Embryonic facial prominence (tissue), 1 donor: ENCODE measurements at regions not wholly inside any gene's neighbourhood (a gene's known extent, or its start where the extent isn't known, plus 50 kb on each side); places are given as distances from the start of the nearest gene placed in this dataset.

ENCODE experiments used
- DNase-seq: peaks from one replicate; pipeline ENCODE4 v3.0.0-alpha.2; 2016; ENCODE audit errors: extremely low spot score

DNA sequence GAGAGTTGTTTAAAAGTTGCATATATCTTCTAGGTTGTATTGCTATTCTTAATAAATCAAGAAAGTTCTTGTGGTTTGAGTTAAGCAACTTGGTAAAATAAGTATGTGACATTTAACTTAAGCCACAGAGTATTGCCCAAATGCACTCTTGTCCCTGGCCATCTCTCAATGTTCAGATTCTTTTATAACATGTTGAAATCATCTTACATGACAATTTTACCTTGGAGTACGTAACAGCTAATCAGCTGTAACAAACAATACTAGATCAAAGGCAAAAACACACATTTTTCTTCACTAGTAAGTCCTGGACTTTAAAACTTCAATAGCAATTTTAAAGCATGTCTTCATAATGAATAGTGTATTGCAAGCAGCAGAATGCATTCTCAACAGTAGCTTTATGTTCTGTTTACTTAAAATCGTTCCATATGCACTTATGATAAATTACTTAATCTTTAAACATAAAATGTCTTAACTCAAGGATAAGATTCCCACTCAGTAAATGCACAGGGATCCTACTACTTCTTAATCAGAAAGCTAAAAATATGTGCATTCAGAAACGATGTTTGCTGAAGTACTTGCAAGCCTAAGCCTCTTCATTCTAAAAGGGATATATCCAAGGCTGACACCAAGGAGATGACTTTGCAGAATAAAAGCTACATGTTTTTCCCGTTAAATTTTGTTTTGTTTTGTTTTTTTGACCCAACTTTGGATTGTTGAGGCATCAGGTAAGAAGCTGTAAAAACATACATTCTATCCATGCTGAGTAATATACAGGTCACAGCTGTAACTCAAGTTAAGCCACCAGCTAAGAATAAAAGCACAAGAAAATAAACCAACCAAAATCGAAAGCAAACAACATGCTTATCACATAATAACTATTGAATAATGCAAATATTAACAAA is 86.1 kb upstream of the NFIB start:
- DNase-seq, result no peak

DNA sequence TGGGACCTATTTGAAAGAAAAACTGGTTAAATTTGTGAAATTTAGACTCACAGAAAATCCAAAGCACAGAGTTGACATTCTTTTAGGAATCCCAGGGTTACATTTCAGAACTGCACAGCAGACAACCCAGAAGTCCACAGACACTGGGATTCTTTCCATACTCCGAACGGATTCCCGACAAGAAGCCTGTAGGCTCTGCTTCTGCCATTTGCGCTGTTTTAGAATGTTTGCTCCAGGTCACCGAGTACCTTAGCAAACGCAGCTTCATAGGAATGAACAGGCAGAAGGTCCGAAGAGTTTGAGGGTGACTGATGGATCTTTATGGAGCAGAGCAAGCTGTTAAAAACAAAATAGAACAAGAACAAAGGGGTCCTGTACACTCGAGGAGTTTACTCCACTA is 84.5 kb upstream of the NFIB start:
- DNase-seq, result no peak

DNA sequence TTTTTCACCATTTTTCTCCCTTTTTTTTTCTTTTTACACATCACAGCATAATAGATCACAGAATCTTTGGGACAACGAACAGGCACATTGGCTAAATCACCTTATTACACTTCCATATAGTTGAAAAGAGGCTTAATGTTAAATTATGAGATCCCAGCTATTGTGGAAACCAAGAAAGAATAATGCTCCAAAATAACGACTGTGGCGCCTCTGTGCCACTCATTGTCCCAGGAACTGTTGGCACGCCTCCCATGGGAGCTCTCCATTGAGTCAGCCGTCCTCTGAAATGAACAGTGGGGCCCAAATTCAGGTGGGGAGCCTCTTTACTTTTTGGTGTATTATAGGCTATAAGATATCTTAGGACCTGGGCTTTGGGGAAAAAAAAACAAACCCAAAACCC is 82.2 kb upstream of the NFIB start:
- DNase-seq, result no peak

DNA sequence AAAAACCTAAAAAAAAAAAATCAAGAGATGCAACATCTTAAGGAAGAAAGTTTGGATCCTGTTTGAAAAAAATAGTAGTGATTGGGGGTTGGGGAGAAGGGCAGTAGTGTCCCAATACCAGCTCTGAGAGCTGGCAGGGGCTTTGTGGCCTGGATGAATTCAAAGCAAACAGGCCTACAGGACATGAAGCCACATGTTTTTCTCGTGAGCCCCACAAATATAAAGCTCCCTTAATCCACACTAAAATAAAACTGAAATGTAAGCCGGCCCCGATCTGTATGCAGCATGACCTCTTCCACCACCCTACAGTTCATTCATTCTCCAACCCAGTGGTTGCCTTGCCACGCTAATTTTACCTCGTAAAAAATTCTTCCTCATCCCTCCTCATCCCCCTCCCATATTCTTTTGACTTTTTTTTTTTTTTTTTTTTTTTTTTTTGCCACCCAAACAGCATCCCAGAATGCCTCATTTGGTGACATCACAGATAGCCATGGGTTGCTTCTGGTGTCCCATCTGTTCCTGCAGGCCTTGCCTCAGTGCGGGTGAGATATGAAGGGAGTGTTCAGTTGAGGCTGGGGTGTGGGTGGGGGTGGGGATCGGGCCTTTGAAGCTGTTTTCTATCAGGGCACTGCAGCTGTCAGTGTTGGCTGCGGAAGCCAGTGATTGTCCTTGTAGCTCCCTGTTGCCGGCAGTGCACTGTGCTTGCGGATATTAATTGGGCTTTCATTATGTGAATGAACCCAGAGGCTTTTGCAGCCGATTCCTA is 81.6 kb upstream of the NFIB start:
- no peak for DNase-seq

DNA sequence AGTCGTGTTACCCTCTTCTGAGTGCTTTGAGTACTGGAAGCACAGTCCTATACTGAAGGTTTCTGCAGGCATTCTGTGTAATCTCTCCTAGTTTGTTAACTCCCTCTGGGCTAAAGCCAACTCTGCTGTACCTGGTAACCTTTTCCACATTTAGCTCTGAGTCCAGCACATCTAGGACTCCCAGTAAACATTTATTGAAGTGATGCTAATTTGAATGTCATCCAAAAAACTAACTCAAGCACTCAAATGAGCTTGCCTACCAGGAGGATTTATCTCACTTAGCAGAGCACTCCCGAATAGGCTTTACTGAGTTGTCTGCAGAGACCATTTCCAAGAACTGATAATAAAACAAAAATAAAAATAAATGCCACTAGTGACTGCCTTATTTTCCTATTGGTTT is 79.5 kb upstream of the NFIB start:
- no peak for DNase-seq

DNA sequence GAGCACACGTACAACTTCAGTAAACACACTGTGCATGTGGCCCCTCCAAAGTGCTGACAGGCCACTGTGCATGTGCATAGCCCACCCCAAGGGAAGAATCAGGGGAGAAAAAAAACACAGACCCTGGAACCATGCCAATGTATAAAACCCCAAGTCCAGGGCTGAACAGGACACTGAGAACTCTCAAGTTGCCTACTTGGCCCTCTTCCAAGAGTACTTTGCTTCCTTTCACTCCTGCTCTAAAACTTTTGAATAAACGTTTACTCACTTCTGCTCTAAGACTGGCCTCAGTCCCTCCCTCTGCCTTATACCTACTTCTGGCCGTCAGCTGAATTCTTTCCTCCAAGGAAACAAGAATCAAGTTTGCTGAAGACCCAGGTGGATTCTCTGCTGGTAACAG is 77.7 kb upstream of the NFIB start:
- DNase-seq, result no peak

DNA sequence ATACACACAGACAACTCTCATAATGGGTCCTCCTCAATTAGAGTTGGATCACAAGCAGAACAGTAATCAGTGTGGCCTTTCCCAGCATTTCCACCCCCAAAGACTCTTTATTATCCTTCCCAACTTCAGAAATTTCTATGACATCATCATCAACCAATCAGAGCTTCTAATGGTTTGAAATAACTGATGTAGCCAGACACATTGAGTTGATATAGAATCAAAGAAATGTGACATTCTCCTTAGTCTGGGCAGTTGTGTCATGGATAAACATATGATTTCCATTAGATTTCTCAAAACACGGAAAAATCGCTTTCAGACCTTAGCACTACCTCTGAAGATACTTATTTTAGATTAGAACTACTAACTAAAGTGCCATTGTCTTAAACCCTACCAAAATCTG is 75.7 kb upstream of the NFIB start:
- DNase-seq, result no peak

DNA sequence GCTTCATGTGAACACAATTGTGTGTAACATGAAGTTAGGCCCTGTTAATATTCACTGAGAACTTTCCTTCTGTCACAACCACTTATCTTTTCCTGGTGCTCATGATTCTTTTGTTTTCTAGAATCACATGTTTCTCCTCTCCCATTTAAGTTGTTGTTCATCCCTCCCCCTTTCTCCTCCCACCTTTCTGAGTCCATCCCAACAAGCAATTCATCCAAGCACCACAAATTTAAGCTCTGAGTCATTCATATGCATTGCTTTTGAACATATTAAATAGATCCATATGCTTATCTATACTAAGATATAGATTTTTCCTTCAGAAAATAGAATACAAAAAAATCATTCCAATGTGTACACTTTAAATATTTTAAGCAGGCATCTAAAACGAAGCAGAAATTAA is 75.2 kb upstream of the NFIB start:
- DNase-seq, result no peak

DNA sequence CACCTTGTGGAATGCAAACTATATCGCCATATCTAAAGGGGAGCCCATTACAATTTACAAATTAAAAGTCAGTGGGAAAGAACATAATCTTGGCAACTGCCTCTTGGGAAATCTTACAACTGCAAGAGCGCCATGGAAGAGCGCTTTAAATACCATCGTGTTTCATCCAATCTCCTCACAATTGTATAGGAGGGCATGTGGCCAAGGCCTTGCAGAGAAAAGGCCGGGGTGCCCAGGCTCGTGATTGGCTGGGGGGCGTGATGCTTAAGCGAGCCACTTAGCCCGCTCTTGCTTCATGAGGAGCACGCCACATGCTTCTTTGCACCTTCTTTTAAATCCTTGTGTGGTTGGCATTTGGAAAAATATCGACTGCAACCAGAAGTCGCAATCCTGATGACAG is 69.8 kb upstream of the NFIB start:
- no peak for DNase-seq

DNA sequence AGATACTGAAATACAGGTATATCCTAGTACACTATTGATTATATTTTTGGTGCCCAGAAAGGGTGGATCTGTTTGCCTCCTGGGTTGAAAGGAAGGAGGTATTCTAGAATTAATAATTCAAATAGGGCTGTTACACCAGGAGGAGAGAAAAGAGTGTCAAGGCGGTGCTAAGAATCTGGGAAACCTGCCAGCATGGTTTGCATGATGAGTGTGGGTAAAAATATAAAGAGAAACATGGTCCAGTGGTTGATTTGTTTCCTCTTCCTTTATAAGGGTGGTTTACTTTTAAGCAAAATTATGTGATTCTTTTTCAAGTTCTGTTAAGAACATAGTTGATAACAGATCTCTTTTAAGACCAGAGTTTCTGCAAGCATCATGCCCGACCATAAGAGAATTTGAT is 69.4 kb upstream of the NFIB start:
- no peak for DNase-seq

DNA sequence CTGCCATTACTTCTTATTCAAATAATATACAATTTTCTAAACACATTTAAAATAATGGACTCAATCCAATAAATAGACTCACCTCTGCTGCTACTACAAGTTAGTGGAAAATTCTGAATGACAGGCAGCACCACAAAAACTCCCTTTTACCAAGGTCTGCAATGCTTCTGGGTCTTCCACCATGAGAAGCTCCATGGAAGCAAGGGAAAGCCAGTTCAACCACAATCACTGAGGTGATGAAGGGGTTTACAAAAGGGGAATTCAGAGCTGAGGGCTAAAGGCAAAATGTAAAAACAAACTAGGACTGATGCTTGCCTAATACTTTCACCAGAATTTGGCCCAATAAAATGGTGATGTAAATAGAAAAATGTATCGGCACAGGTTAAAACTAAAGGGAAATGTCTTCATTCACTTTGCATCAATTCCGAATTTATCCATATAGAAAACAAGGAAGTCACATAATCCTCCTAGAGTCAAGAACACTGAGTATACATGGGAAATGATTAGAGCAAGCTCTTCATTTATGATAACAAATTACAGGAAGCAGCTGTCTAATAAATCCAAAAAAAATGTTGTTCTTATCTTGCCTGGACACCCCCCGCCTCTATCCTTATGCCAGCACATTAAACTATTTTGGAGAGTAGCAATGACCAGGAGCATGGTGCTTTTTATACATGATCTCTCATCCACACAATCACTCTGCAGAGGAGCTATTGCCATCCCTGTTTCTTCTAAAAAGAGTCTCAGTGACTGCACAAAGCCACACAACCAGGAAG is 66.3 kb upstream of the NFIB start:
- DNase-seq, result no peak

DNA sequence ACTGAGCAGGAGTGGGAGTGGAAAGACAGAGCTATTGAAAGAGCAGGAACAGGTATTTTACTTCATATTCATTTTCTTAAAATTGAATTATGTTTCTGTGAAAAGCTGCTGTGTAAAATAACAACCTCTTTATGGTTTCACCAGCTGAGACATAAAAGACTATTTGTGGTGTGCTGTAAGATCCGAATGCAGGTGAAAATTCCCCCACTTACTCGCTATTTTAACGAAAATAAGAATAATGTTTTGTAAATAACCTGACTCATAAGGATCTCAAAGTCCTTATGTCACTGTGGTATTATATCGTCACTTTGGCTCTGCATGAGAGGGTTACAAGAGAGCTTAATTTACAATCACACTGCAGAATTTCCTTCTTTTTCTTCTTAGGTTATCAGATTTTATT is 65.3 kb upstream of the NFIB start:
- DNase-seq, result no peak

DNA sequence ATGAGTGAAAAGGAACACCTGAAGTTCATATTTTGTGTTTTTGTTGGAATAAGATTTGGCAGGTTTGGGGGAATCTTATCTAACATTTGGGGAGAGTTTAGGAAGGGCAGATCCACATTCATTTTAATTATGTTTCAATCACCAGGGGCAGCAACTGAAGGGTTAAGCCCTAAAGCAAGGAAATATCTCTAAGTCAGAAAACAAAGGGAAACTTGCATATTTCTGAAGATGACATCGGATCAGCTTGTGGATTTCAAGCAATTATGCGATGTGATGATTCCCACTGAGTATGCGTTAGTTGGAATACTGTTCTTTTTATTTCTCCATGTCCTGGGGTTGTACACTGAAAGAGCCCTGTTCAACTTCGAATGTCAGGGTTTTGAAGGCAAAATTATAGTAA is 59.8 kb upstream of the NFIB start:
- no peak for DNase-seq

DNA sequence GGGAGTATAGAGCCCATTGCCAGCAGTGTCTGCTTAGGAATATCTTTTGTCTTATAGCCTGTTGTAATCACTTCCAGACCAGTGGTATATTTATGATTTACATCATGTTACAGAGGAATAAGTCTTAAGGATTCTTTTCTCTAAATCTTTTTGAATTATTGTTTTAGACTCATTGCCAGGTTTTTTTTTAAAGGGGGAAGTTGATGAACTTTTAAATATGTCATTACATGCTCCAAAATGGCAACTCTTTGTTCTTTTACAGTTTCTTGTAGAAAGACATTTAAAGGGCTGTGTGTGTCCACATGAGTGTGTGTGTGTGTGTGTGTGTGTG is 59.4 kb upstream of the NFIB start:
- DNase-seq, result no peak

DNA sequence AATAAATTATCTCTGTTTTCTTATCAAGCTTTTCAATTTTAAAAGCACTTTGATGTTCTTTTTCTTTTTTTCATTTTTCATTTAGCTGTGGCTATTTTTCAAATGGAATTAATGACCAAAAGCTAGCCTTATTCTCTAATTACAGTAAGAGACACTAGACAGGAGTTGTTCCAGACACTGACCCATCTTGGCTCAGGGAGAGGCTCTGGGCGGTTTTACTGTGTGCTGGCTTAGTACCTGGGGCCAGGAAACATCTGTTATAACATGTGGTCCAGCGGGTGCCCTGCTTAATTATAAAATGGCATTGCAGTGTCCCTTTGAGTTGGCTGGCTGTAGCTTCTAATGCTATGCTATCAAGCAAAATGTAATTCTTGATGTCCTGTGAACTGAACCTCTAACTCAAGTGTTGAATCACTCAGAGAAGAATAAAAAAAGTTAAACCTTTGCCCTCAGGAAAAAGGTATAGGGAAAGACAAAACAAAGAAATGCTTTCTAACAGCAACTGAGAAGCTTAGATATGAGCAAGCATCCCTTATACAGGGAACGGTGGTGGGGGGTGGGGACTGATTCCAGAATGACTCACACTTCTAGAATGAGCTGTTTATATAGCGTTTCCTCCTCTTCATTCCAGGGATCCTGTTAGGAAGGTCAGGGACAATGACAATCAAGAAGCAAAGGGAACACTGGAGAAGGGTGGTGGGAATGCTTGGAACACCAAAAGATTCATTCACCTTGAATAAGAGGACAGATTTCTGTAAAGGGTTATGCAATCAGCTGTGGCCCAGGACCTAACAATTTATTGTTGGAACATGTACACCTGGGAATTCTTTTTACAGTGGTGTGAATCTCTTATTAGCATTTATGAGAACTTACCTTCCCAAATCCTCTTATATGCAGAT is 58.7 kb upstream of the NFIB start:
- DNase-seq, result no peak

DNA sequence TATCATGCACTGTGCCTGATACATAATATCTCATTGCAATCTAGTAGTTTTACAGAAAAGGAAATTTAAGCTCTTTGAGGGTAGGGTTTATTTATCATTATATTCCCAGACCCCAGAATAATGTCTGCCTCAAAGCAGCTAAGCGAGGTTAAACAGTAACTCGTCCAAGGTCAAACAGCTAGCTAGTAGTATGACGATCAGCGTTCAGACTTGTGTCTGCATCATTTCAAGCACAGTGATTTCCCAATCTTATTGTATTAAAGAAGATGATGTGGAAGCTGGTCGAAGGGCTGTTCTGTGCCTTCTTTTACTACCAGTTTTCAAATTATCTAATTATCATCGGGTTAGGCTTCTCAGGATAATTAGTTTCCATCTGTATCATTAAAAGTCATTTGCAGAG is 55.1 kb upstream of the NFIB start:
- DNase-seq, result no peak

DNA sequence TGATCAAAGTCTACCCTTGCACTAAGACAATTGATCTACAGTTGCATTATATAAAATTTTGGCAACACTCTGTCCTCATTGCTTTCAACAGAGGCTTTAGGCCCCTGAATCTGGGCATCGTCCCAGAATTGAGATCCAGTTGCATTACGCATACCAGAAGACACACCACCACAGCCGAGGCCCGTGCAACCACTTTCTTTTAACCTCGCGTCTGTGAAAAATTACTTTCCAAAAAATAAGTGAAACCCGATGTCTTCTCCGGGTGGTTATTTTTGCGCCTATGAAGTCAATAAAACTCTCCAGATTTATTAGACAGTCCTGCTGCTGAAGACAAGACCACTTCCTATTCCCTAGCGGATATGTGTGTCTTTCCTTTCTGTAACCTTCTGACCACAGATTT is 52.1 kb upstream of the NFIB start:
- DNase-seq, result peak; percentile 88

DNA sequence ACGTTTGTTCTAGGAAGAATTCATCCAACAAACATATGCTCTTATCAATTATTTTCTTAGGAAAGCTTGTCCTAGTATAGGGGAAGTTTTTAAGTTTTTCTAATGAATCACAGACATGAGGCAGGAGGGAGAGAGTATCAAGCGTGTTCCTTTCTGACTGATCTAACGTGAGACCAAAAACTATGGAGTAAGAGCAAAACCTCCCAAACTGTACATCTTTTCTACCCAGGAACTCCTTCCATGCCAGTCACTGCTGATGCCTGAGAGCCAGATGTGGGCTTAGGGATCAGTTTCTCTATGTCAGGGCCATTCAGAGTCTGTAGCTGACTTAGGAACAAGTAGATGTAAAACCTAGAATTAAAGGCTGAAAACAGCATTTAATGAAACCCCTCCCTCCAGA is 51.7 kb upstream of the NFIB start:
- DNase-seq, result no peak
